HCEC 1CT (cell line): ENCODE measurements at regions not wholly inside any gene's neighbourhood (a gene's known extent, or its start where the extent isn't known, plus 50 kb on each side); places are given as distances from the start of the nearest gene placed in this dataset.

Source experiments
- DNase-seq: peaks from one replicate; pipeline ENCODE4 v3.0.0-alpha.2; 2017

DNA sequence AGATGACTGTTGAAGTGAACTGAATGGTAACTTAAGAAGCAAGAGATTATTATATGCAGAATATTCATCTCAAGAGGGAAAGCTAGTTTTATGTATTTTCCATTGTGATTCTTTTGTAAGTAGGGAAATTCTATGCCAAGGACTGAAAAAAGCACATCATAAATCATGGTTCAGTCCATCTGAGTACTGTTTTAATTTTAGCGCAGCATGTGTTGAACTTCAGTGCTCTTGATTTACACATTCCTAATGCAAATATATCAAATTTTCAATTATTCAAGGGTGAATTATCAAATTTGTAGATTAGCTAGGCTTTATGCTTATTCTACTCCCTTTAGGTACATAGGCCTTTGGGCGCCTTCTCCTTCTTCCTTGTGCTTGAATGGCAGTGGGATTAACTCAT is 50.3 kb upstream of the TCF12 start:
- DNase-seq = no peak

DNA sequence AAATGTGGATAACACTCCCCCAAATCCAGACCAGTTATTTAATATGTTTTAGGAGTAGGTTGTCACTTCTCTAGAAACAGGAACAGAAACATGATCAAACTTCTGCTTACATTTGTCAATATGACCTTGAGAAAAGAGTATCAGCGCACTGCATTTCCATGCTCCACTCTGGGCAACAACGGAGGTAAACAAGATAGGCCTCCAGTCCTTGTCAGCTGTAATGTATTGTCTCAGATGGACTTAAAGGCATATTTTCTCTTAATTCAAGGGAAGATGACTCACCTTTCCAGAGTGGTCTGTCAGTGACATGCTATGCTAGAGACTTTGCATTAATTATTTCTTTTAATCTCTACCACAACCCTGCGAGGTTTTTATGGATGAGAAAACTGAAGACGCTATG is 51.6 kb upstream of the TCF12 start:
- DNase-seq = no peak

DNA sequence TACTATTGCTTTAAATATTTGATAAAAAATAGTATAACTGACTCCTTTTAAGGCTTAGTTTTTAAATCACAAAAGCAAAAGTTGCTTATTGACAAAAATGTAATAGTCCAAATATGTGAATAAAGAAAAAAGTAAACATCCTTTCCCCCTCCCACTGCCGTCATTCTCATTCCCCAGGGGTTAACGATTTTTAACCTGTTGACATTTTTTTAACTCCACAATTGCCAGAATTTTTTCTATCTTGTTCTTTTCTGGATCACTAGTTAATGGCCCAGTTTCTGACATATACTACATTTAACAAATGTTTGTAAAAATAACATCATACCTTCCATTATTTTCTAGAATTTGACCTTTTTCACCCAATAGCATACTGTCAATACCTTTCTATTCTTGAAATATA is 60.6 kb upstream of the TCF12 start:
- no peak for DNase-seq

DNA sequence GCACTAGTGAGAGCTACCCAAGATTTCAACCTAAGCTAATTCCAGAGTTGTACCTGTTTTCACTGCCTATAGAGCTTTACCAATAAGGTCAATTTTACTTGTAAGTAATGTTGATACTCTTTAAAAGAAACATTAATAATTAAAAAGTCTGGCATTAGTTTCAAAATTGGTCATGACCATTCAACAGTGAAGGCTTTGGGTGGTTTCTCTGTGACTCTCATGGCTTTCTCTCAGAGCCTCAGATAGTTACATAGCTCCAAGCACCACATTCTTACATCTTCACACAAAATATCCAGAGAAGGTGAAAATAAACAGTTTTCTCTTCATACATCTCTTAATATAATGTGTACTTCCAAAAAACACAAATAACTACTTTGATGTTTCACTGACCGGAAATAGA is 61.5 kb upstream of the TCF12 start:
- DNase-seq = no peak

DNA sequence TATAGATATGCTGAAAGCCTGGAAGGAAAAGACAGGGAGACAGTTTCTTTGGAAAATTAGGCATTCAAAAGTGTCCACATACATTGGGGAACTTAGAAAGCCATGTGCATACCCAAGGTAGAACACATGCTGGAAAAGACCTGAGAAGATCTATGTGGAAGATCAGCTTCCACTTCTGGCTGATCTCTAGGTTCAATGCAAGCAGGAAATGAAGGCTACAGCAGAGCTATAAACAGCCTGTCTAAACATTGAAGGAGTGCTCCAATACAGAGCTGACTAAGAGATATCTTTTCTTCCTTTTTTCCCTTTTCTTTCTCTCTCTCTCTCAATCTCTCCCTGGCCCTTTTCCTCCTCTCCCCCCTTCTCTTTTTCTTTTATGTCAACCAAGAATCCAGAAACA is 73.6 kb upstream of the TCF12 start:
- DNase-seq = no peak

DNA sequence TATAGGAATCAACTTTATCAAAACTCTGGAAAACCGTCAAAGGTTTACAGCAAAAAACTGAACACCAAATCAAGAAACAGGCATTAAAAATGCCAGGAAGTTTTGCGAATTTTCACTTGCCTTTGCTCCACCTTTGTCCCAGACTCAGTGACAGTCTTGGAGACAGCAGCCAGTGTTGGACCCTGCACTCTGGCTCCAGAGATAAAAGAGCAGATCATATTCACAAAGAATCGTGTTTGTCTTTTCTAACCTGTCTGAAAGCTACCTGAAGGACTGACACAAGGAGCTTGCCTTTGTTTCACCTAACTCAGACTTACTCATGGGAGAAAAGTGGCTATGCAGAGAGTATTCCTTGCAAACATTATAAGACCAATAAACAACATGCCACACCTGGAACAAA is 74.0 kb upstream of the TCF12 start:
- no peak for DNase-seq

DNA sequence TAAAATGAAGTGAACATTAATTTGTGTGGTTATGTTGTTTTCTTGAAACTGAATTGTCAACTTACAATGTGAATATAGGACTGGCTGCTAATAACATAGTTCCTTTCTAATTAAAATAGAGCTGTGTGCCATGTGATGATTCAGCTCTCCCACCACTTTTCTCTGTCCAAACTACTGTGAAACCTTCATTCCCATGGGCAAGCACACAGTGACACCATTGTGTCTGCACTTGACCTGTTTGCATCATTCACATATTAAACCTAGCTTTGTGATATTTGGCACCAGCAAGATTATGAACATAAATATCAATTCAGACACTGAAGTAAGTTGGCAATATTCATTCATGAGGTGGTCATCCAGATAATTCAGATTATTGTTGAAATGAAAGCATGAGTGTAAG is 78.8 kb upstream of the TCF12 start:
- no peak for DNase-seq

DNA sequence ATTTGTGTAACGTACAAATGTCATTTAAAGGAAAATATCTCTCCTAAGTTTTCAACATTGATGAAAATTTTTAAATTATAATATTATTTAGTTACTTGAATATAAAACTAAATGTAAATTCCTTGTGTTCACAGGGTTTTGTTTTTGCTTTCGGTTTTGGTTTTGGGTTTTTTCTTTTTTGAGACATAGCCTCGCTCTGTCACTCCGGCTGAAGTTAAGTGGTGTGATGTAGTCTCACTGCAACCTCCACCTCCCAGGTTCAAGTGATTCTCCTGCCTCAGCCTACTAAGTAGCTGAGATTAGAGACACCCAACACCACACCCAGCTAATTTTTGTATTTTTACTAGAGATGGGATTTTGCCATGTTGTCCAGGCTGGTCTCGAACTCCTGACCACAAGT is 79.3 kb upstream of the TCF12 start:
- DNase-seq = no peak

DNA sequence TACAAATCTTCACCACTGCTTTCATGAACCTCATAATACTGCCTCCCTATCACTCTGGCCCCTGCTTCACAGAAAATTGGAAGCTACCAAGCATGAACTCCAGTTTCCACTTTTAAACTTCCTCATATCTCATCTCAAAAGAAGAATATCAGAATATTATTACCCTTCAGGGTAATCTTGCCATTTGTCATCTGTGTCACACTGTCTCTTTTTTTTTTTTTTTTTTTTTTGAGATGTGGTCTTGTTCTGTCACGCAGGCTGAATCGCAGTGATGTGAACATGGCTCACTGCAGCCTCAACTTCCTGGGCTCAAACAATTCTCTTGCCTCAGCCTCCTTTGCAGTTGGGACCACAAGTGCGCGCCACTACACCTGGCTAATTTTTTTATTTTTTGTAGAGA is 80.4 kb upstream of the TCF12 start:
- DNase-seq = no peak

DNA sequence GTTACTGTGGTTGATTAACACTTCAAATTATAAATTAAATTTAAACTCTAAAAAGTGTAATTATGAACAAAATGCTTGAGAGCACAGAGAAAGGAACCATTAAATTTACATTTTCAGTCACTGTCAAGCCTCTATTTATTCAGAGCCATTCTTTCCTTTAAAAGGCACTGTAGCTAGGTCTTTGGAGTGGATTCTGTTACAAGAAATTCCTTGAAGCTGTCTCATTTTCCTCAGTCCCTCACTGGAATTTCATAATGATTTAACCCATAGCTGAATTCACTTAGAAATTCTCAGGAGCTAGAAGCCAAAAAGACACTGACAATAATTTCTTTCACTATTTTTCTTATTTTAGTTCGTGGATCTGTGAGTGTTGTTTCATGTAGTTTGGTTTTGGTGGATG is 81.2 kb upstream of the TCF12 start:
- no peak for DNase-seq

DNA sequence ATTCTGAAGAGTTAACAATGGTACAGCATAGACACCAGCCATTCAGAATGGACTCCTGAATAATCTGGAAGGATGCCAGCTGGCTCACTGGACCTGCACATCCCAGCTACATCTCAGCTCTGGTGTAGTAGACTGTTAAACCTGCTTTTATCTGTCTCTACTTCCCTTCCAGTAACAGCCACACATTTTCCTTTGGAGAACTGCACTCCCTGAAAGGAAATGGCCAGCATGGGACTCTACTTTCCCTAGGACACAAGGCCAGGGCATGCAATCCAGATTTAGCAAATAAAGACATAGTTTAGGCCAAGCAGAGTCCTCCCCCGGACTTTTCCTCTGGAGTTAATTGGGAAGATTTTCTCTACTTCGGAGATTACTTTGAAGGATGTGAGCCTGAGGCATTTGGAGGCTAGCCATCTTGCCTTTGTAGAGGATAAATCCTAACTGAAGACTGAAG is 82.7 kb upstream of the TCF12 start:
- DNase-seq = no peak

DNA sequence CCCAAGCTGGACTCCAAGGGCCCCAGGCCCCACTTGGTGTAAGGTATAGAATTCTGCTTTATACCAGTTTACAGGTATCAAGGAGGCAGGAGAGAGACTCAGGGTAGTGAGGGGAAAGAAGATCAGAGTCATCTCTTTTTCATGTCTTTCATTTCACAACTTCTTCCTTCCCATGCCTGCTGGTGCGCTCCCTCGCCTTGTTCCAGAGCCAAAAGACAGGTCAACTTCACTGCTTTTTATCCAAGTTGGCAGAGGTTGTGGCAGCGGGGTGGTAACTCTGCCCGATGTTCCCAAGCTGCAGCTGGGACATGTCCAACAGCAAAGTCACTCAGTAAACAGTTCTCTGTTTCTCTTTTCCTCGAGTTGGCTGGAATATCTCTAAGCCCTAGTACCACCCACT is 86.3 kb upstream of the TCF12 start:
- DNase-seq = no peak

DNA sequence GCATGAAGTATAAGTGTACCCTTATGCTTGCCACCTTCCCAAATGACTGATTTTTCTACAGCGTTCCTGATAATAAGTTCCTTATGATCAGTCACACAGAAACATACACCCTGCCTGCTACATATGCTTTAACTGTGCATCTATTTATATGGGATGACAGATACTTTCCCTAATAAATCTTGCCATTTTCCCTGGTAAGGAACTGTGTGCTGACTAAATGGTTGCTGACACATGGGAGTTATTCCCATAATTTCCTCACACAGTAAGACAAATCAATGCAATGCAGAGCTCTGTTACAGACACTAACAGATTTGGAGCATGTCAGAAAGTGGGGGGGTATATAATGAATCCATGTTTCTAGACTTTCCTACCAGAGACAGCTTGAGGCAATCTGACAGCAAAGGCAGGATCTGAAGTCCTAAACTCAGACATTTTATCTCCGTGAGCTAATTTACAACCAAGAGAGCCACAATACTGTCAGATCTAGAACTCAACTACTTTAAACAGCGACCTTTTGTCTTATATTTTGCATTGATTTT is 86.9 kb upstream of the TCF12 start:
- no peak for DNase-seq

DNA sequence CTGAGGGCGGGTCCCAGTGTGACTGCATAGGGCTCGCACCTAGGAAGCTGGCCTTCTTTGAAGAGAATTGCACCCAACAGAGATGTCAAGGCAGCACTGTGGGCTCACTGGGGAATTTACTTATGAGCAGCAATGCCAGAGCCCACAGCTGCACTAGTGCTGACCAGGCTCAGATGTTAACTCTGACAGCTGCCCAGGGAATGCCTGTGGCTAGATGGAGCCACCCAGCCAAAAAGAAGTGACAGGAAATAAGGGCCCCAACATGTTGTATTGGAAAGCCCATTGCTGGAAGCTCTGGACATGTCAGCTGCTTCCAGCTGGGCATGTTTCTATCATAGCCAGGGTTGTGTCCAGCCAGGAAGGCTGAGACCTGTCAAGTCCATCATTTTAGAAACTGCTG is 90.9 kb upstream of the ZNF280D start:
- no peak for DNase-seq

DNA sequence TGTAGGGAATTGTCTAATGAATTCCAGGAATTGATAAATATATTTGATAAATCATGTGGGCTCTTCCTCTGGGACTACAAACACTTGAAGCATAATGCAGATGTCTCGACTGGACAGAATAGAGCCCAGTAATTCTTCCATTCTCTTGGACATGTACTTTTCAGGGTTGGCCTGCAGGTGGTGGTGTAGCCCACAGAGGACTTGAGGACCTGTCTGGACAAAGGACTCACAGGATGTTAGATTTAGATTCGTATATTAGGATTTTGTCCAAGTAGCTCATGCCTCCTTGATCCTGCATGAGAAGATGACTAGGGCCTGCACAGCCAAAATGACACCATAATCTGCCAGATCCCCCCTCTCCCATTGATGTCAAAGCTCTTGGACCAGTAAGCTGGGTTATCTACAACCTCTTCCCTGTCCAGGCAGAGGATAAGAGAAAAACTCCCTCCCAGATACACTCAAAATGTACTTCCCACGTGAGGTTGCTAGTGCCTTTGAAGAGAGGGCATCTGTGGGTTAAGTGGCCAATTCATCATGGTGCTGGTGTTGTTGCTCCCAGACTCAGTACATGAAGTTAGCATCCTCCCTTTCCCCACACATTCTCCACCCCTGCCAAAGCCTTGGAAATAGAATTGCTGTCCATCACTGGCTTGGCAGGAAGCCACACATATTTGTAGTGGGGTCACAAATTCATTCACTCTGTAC is 88.6 kb upstream of the ZNF280D start:
- DNase-seq = peak; percentile 63

DNA sequence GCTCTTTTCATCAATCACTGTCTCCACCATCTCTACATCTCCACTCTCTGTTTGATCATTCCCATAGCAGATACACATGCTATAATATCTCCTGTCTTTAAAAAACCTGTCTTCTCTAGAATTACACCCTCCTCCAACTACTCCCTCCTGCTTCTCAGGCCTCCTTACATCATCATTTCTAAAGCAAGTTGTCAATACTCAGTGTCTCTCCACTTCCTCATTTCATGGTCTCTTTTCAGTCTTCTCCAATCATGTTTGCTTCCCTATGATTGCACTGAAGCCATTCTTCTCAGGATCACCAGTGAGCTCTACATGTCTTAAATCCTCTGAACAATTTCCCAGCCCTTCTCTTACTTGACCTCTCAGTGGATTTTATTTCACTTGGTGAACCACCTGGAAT is 87.0 kb upstream of the ZNF280D start:
- no peak for DNase-seq

DNA sequence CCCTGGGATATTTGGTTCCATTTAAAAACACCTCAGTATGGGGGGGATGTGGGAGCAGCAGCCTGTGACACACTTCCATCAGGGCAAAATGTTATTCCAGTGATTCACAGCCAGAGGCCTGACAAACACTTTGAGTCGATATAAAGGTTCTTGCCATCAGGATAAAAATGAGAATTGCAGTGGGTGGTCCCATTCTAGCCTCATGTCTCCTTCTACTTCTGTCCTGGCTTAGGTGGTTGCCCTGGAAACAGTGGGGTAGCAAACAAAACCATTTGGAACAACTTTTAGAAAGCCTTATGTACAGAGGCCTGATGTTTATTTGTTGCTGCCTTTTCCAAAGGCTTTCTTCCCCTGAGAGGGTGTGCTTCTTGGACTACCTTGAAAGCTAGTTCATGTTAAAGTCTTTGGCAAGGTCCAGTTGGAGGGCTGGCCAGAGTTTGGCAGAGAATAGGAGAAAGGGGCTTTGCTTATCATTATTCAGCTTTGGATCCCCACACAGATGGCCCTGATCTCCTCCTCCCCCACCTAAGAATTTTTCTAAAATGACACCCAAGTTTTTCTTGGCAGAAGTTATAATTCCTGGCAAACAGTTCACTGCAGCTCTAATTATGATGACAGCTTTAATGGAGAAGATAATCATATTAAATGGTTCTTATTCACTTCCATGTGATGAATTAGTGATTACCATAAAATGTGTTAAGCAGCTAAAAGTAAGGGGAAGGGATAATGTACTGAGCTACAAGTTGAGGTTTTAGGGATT is 84.2 kb upstream of the ZNF280D start:
- DNase-seq = peak; percentile 38

DNA sequence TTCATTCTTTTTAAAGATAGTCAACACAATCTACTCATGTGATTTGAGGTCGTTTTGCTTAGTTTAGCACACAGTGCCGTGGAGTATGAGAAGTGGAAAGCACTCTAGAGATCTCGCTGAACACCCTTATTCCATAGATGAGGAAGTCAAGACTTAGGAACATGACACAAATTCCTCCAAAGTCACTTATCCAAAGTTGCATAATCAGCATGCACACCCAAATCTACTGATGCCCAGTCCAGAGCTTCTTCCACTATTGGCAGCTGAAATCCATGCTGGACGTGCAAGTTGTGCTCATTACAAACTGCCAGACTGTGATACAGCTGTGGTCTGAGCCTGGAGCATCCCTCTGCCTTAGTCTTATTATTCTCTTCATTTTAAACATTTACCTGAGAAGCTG is 83.5 kb upstream of the ZNF280D start:
- no peak for DNase-seq

DNA sequence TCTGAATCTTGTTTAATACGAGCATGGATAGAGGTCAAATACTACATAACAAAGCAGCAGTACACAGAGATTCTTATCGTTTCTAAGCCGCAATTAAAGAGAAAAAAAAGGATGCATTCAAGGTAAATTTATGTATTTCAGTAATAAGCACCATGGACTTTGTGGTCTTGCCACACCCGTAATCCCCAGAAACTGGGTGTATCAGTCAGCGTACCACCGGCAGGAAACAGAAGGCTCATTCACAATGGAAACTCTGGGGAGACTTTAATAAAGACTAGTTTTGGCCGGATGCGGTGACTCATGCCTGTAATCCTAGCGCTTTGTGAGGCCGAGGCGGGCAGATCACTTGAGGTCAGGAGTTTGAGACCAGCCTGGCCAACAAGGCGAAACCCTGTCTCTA is 81.9 kb upstream of the ZNF280D start:
- no peak for DNase-seq

DNA sequence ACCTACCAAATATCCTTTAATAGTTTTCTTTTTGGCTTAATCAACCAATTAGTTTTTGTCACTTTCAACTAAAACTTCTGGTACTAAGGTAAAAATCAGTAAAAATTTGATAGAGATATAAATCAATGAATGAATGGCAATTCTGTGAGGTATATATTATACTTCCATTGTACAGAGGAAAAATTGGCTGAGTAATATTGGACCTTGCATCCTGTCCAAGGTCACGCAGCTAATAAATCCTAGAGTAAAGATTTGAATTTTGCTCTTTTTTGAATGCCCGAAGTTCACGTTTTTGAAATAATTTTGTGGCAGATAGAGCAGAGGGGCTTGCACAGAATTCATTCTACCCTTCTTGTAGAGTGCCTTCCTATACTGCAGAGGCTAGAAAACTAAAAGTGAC is 81.1 kb upstream of the ZNF280D start:
- no peak for DNase-seq

DNA sequence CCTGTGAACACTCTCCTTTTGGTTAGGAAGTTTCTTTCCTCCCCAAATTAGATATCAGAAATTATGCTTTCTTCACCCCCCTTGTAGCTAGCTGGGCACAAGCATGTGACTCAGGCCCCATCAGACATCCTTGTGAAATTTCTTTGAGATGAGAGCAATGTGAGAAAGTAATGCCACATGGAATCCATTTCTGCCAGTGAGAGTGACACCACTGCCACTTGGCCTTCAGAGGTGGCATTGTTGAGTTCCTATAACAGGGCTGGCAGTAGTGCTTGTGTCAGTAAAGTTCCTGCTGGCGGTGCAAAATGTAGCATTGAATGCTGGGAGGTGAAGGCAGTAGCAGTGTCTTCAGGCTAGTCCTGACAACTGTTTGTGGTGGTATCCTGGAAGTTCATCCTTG is 80.7 kb upstream of the ZNF280D start:
- DNase-seq = no peak

DNA sequence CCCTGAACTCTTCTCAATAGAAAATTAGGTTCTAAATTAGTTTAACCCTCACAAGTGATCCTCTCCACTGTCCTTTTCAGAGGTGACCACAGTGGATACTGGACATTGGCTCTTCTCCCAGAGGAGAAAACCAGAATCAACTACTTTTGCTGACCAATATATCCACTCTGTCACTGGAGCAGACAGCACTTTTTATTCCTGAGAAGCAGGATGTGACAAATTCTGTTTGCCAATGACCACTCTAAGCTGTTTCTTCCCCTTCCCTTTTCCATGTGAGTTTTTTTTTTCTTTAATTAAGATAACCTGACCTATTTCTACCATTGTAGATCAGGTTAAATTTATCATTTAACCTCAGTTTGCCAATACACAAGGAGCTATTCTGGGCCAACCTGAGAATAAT is 79.7 kb upstream of the ZNF280D start:
- no peak for DNase-seq

DNA sequence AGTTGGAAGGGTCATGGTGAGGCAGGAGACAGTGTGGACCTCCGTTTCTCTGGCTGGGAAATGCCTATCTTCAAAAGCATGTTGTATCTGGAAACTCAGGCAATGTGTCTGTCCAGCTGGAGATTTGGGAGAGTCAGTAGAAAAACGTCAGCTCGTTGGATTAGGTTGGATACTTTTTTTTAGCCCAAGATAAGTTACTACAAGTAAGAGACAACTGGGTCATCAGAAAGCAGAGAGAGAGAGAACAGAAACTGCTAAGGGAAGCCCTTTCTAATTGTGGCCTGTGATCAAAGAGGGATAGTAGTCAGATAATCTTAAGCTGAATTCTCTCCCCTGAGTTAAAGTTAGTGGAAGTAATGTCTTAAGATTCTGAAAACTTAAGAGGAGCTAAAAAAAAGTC is 78.9 kb upstream of the ZNF280D start:
- DNase-seq = no peak

DNA sequence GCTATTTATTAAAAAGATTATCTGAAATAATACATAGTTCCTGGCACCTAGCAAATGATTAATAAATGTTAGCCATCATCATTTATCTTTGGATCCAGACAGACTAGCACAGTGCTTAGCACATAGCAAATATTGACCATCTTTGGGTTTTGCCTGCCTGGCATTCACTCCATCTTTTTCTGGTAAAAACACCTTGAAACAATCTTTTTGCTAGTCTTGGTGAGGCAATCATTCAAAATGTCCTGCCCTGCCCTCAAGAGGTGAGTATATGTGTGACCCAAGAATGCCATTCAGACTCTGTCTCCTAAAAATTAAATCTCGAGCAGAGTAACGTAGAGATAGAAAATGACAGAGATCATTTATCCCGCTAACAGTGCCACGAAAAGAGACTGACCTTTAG is 78.3 kb upstream of the ZNF280D start:
- DNase-seq = no peak

DNA sequence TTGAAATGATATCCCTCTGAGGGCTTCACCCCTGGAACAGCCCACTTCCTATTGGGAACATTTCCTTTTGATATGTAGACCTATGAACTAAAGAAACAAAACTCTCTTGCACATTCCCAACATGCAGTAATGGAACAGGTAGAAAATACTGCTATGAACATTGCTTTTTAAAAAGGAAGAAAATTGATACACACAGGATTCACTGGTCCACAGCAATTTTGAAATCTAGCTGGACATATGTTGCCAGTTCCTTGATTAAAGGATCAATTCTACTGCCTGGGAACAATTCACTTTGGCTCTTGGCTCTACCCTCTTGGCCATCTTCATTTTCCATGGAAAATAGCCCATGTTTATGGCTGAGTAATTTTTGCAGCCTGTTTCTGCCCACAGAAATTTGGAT is 74.9 kb upstream of the ZNF280D start:
- no peak for DNase-seq
